Activated naive CD8-positive, alpha-beta T cell treated with anti-CD3 and anti-CD28 coated beads for 36 hours (primary cell): ENCODE measurements at regions not wholly inside any gene's neighbourhood (a gene's known extent, or its start where the extent isn't known, plus 50 kb on each side); places are given as distances from the start of the nearest gene placed in this dataset.
"Not testable (repeated sequence)": the region's sequence is repeated elsewhere in the genome, so short reads cannot be mapped to it uniquely, and the experiment has no call there.

Experiments used
- DNase-seq: peaks from one replicate; pipeline ENCODE4 v3.0.0; 2021
- H3K27ac Mint-ChIP-seq: one replicate; pipeline ENCODE4 v1.8.0; 2022; ENCODE audit warnings: mild to moderate bottlenecking, moderate library complexity, mixed read lengths
- H3K27me3 Mint-ChIP-seq: one replicate; pipeline ENCODE4 v1.8.0; 2022; ENCODE audit warnings: mild to moderate bottlenecking, mixed read lengths
- H3K36me3 Mint-ChIP-seq: one replicate; pipeline ENCODE4 v1.8.0; 2021; ENCODE audit warnings: mild to moderate bottlenecking, mixed read lengths
- H3K4me1 Mint-ChIP-seq: one replicate; pipeline ENCODE4 v1.8.0; 2021; ENCODE audit warnings: mixed read lengths
- H3K4me3 Mint-ChIP-seq: one replicate; pipeline ENCODE4 v1.8.0; 2022; ENCODE audit warnings: mild to moderate bottlenecking, moderate library complexity, mixed read lengths
- H3K9me3 Mint-ChIP-seq: one replicate; pipeline ENCODE4 v1.8.0; 2022; ENCODE audit warnings: mixed read lengths

- no peak for DNase-seq
- no peak overlapping the region for H3K4me3 Mint-ChIP-seq
- no peaks in the 10 kb centered on the region for H3K36me3 Mint-ChIP-seq
- peaks cover 41% of the 10 kb centered on the region for H3K27me3 Mint-ChIP-seq
- peaks cover 2% of the 10 kb centered on the region for H3K9me3 Mint-ChIP-seq
- no peak overlapping the region for H3K27ac Mint-ChIP-seq
- peaks cover 2% of the 10 kb centered on the region for H3K4me1 Mint-ChIP-seq
Observed at GRCh38 chr22:22193923-22194322, 50.7 kb upstream of the VPREB1 start.

- H3K4me3 Mint-ChIP-seq, DNase-seq, H3K9me3 Mint-ChIP-seq, H3K4me1 Mint-ChIP-seq, H3K36me3 Mint-ChIP-seq, H3K27ac Mint-ChIP-seq: not testable (repeated sequence)
- H3K27me3 Mint-ChIP-seq, result peaks cover 39% of the 10 kb centered on the region
Observed at GRCh38 chr22:22193462-22193861, 51.1 kb upstream of the VPREB1 start.

- peaks cover 37% of the 10 kb centered on the region for H3K27me3 Mint-ChIP-seq
- not testable (repeated sequence) for H3K36me3 Mint-ChIP-seq, H3K4me3 Mint-ChIP-seq, H3K9me3 Mint-ChIP-seq, DNase-seq, H3K4me1 Mint-ChIP-seq, H3K27ac Mint-ChIP-seq
Observed at GRCh38 chr22:22193006-22193405, 51.6 kb upstream of the VPREB1 start.

GRCh38 chr22:22189796-22190195, 54.8 kb upstream of the VPREB1 start:
- not testable (repeated sequence) for H3K4me1 Mint-ChIP-seq, H3K36me3 Mint-ChIP-seq, H3K27ac Mint-ChIP-seq, DNase-seq, H3K4me3 Mint-ChIP-seq, H3K9me3 Mint-ChIP-seq
- H3K27me3 Mint-ChIP-seq, result peaks cover 43% of the 10 kb centered on the region

GRCh38 chr22:22187863-22188262, 56.7 kb upstream of the VPREB1 start:
- peaks cover 54% of the 10 kb centered on the region for H3K27me3 Mint-ChIP-seq
- not testable (repeated sequence) for H3K9me3 Mint-ChIP-seq, H3K4me1 Mint-ChIP-seq, H3K36me3 Mint-ChIP-seq, H3K27ac Mint-ChIP-seq, H3K4me3 Mint-ChIP-seq, DNase-seq

- Mint-ChIP-seq H3K4me3 (no peak overlapping the region), H3K9me3 (peaks cover 2% of the 10 kb centered on the region), H3K27ac (no peak overlapping the region), H3K4me1 (no peaks in the 10 kb centered on the region), H3K36me3 (no peaks in the 10 kb centered on the region), H3K27me3 (peaks cover 57% of the 10 kb centered on the region)
- no peak for DNase-seq
Observed at GRCh38 chr22:22187299-22187698, 57.3 kb upstream of the VPREB1 start.

- H3K36me3 Mint-ChIP-seq, result no peaks in the 10 kb centered on the region
- no peaks in the 10 kb centered on the region for H3K4me1 Mint-ChIP-seq
- H3K27me3 Mint-ChIP-seq, result peaks cover 56% of the 10 kb centered on the region
- H3K4me3 Mint-ChIP-seq, result no peak overlapping the region
- DNase-seq, result no peak
- peaks cover 2% of the 10 kb centered on the region for H3K9me3 Mint-ChIP-seq
- H3K27ac Mint-ChIP-seq, result no peak overlapping the region
Observed at GRCh38 chr22:22185844-22186499, 58.6 kb upstream of the VPREB1 start.

GRCh38 chr22:22185217-22185616, 59.4 kb upstream of the VPREB1 start:
- H3K9me3 Mint-ChIP-seq, result peaks cover 2% of the 10 kb centered on the region
- H3K36me3 Mint-ChIP-seq, result no peaks in the 10 kb centered on the region

GRCh38 chr22:22184277-22184807, 60.2 kb upstream of the VPREB1 start:
- peaks cover 44% of the 10 kb centered on the region for H3K27me3 Mint-ChIP-seq

More at GRCh38 chr22:22185217-22185616, 59.4 kb upstream of the VPREB1 start:
- Mint-ChIP-seq H3K4me3 (no peak overlapping the region), H3K4me1 (no peaks in the 10 kb centered on the region), H3K27me3 (peaks cover 52% of the 10 kb centered on the region), H3K27ac (no peak overlapping the region)
- no peak for DNase-seq

GRCh38 chr22:22182990-22183264, 61.7 kb upstream of the VPREB1 start:
- H3K4me1 Mint-ChIP-seq, result no peaks in the 10 kb centered on the region
- H3K27ac Mint-ChIP-seq, result no peak overlapping the region
- H3K36me3 Mint-ChIP-seq, result no peaks in the 10 kb centered on the region
- no peak for DNase-seq
- peaks cover 39% of the 10 kb centered on the region for H3K27me3 Mint-ChIP-seq
- H3K4me3 Mint-ChIP-seq, result no peak overlapping the region
- no peaks in the 10 kb centered on the region for H3K9me3 Mint-ChIP-seq

More at GRCh38 chr22:22184277-22184807, 60.2 kb upstream of the VPREB1 start:
- no peaks in the 10 kb centered on the region for H3K4me1 Mint-ChIP-seq
- H3K27ac Mint-ChIP-seq, result no peak overlapping the region
- H3K36me3 Mint-ChIP-seq, result no peaks in the 10 kb centered on the region
- H3K9me3 Mint-ChIP-seq, result peaks cover under 1% of the 10 kb centered on the region
- no peak for DNase-seq
- no peak overlapping the region for H3K4me3 Mint-ChIP-seq

GRCh38 chr22:22182218-22182989, 62.2 kb upstream of the VPREB1 start:
- DNase-seq, result no peak
- H3K27me3 Mint-ChIP-seq, result peaks cover 39% of the 10 kb centered on the region
- H3K4me1 Mint-ChIP-seq, result no peaks in the 10 kb centered on the region
- no peaks in the 10 kb centered on the region for H3K9me3 Mint-ChIP-seq
- H3K36me3 Mint-ChIP-seq, result no peaks in the 10 kb centered on the region
- no peak overlapping the region for H3K4me3 Mint-ChIP-seq
- no peak overlapping the region for H3K27ac Mint-ChIP-seq

GRCh38 chr22:22181341-22181850, 63.2 kb upstream of the VPREB1 start:
- no peak for DNase-seq
- Mint-ChIP-seq H3K4me1 (no peaks in the 10 kb centered on the region), H3K27ac (no peak overlapping the region), H3K36me3 (no peaks in the 10 kb centered on the region), H3K27me3 (peaks cover 35% of the 10 kb centered on the region), H3K9me3 (no peaks in the 10 kb centered on the region), H3K4me3 (no peak overlapping the region)

- H3K27ac Mint-ChIP-seq, result no peak overlapping the region
- no peak for DNase-seq
- H3K4me1 Mint-ChIP-seq, result no peaks in the 10 kb centered on the region
- peaks cover 35% of the 10 kb centered on the region for H3K27me3 Mint-ChIP-seq
- H3K36me3 Mint-ChIP-seq, result no peaks in the 10 kb centered on the region
- H3K9me3 Mint-ChIP-seq, result no peaks in the 10 kb centered on the region
- no peak overlapping the region for H3K4me3 Mint-ChIP-seq
Observed at GRCh38 chr22:22180738-22181285, 63.8 kb upstream of the VPREB1 start.

- Mint-ChIP-seq H3K36me3 (no peaks in the 10 kb centered on the region), H3K4me1 (no peaks in the 10 kb centered on the region), H3K4me3 (no peak overlapping the region), H3K9me3 (no peaks in the 10 kb centered on the region), H3K27me3 (peaks cover 27% of the 10 kb centered on the region), H3K27ac (no peak overlapping the region)
- DNase-seq, result no peak
Observed at GRCh38 chr22:22179858-22180257, 64.7 kb upstream of the VPREB1 start.

GRCh38 chr22:22178992-22179391, 65.6 kb upstream of the VPREB1 start:
- no peaks in the 10 kb centered on the region for H3K9me3 Mint-ChIP-seq
- H3K27me3 Mint-ChIP-seq, result peaks cover 24% of the 10 kb centered on the region
- no peaks in the 10 kb centered on the region for H3K36me3 Mint-ChIP-seq
- H3K27ac Mint-ChIP-seq, result no peak overlapping the region
- H3K4me3 Mint-ChIP-seq, result no peak overlapping the region
- no peaks in the 10 kb centered on the region for H3K4me1 Mint-ChIP-seq
- DNase-seq, result no peak
